ENCODE measurements at regions not wholly inside any gene's neighbourhood (a gene's known extent, or its start where the extent isn't known, plus 50 kb on each side); places are given as distances from the start of the nearest gene placed in this dataset.
A peak's percentile ranks its signal among the peaks of the same experiment; 100 is the strongest.

DNA sequence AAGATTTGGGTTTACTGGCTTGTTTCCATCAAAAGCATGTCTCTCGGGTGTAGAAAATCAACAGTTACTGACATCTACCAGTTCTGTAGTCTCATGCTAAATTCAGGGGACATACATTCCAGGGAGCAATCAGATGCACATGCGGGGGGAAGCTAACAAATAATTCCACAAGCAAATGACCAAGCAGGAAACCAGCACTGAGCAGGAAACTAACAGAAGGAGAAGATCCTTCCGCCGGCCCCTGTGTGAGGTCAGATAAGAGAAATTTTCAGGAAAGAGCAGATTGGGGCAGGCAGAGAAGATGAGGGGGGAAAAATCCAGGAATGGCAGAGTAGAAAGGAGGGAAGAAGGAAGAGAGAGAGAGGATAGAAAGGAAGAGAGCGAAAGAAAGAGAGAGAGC lies 127.6 kb upstream of the TMCC3 start:
- DNase-seq: no peak

DNA sequence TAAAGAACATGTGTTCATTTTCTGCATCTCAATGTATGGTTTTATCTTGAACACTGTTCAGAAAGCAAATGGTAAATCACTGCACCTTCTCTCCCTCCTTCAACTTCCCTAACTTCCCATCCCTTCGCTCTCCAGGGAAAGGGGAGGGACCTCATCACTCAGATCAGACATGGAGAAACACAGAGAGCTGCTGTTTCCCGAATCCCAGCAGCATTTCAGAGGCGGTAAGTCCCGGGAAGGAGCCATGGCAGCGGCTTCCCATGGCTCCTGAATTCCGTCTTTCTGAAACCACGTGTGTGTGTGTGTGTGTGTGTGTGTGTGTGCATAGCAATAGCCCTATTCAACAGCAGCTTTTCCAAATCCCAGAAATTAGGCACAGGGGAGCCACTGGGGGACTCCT lies 125.4 kb upstream of the TMCC3 start:
- DNase-seq: no peak

DNA sequence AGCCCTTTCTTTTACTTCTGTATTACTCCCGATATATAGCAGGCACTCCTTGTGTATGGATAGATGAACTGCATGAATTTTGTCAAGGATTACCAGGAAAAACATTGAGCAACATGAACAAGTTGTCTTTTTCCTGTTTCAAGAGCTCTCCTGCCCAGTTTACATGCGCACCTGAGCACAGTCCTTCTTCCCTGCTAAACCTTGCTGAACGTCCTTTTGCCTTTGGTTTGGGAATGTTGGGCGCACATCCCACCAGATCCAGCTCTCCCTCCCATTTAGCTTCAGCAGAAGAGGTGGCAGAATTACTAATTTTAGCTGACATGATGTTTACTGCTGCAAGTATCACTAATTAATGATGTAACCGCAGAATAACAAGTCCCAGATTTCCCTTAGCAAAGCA lies 121.4 kb upstream of the TMCC3 start:
- no peak for DNase-seq

DNA sequence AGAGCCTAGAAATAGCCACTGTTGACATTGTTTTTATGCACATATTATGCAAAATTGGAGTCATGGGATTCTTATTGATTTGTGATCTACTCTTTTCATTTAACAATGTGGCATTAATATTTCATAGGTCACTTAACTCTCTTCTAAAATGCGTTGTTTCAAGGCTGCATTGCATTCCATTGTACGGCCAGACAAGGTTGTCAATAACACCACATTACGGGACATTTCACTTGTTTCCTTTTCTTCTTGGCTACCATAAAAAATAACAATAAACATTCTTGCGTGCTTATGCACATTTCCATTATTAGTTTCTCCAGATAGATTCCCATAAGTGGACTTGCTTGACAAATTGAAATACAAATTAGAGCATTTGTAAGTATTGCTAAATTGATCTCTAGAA lies 120.8 kb upstream of the TMCC3 start:
- no peak for DNase-seq

DNA sequence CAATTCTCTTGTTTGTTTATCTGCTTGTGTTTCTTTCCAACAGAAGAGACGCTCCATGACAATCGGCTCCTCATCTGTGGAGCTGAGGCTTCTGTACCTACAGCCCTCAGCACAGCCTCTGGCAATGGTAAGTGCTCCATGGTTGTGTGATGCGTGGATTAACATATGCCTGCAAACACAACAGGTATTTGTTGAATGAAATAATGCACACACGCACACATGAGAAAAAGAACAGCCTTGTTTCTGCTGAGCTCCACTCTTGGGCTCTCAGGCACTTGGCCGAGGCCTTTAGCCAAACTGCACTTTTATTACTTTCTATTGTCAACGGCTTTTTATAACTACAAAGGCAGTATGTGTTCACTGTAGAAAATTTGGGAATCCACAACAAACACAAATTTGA lies 120.4 kb upstream of the TMCC3 start:
- no peak for DNase-seq

DNA sequence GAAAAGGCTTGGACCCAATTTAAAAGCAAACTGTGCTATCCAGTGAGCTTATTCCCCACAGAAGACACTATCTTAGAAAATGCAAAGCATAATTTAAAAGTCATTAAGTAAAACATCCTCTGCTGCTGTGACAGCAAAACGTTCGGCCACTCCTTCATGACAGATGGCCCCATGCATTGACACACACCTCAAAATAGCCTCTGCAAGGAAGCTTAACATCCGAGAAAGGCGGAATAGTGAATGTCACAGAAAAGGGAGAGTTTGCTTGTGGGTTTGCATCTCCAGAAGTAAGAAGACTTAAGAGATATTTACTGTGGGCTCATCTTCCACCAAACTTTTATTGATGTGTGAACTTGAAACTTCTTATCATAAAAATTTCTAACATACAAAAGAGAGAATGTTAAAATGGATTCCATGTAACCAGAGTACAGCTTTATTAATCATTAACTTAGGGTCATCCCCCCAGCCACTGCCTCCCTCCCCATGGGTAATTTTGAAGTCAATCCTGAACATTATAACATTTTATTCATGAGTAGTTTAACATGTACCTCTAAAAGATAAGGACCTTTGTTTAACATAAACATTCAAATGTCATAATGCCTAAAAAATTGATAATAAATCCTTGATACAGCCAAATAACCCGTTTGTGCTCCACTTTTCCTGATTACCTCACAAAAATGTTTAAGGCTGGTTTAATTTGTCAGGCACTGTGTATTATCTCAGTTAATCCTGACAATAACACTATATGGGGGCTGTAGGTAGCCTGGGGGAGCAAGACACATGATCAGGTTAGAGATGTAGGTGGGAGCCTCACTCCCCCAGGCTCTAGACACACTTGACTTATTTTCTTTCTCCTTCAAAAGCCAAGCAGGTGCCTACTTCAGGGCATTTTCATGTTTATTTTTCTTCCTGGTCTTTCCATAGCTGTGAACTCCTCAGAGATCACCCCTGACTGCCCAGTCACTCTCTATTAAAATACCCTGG lies 119.7 kb upstream of the TMCC3 start:
- peak; percentile 20 for DNase-seq

DNA sequence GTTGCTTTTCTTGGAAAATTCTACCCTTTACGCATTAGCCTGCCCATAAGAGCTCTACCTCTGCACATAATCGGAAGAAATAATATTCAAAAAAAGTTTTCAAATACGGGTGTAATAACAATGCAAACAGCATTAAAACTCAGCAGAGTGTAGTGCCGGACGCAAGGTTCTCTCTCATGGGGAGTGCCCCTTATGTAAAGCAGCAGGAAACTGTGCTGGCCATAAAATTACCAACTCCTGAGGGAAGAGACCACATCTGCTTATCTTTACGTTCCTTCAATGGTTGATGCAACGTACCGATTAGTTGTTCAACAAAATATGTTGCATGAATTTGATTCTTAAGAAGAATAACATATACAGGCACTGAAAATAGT lies 118.7 kb upstream of the TMCC3 start:
- no peak for DNase-seq

DNA sequence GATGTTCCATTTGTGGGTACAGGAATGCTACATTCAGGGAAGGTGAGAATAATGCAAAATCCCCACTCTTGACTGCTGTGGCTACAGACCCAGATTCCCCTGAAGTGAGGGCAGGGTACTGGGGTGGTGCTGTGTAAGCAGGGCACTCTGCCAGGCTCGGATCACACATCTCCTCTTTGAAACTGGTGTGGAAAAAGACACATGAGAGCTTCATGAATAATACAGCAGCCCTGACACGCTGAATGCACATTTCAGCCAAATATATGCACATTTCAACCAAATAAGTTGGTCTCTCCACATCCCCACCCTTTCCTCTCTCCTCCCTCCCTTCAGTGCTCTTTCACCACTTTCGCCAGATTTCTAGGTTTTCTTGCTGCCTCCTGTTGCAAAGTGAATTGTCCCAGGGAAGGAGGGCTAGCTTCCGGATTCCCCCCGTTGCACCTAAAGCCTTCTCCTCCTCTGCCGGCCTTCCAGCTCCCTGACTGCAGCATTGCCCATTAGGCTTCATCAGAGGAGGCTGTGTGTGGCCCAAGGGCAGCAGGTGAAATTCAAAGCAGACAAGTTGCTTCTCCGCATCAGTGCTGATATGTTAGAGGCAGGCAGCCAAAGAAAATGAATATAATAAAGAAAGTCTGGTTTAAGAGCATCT lies 118.2 kb upstream of the TMCC3 start:
- DNase-seq: no peak

DNA sequence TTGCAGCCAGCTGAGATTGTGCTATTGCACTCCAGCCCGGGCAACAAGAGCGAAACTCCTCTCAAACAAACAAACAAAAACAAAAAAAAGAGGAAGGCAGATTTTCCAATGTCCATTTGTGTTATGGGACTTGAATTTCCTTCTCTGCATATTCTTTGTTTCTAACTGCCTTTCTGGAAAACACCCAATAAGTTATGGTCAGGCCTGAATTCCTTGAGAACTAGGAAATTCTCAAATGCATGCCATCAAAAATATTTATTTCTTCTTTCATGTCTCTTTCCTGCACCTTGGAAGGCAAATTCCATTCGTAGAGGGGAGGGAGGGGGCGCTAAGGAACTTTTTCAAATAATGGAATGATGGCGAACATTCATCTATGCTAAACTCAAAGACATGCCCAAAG lies 117.6 kb upstream of the TMCC3 start:
- DNase-seq: no peak

DNA sequence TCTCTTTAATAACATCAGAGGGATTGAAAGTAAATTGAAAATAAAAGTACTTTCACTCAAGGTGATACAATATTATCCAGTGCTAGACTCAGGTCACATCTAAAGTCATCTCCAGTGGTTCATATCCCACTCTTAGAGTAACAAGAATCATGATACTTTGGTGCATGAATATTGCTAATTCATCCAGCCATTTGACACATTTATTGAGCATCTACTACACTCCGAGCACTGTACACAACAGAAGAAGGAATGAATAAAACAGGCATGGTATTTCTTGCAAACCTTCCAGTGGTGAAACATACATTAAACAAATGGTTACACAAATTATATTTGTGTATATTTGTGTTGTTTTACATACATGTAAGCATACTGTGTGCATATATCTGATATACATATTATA lies 116.0 kb upstream of the TMCC3 start:
- no peak for DNase-seq

DNA sequence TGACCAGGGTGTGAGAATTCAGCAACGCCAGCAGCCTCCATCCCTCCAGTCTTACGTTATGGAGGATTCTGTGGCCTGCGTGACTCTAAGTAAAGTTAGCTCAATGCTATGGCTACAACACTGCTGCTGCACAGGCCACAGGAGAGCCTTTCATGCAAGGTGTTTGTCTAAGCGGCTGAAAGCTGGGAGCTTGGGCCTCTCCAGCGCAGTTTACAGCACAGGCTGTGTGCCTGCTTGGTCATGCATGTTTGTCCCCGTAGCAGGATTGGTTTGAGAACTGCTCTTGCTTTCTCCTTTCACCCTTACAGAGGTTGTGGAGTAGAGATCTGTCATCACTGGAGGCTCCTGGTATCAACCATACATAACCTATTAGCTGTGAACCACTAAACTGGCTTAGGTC lies 113.1 kb upstream of the TMCC3 start:
- no peak for DNase-seq

DNA sequence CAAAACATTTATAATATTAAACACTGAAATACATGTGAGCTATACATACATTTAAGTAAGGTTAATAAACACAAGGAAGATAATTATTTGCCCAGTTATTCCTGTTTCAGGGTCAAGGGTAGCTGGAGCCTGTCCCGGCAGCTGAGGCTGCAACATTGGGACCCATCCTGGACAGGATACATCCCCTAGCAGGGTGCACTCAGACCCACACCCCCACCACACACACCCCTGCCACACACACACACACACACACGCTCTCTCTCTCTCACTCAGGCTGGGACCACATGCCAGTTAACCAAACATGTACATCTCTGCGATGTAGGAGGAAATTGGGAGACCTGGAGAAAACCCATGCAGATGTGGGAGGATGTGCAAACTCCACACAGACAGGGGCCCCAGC lies 112.6 kb upstream of the TMCC3 start:
- DNase-seq: no peak

DNA sequence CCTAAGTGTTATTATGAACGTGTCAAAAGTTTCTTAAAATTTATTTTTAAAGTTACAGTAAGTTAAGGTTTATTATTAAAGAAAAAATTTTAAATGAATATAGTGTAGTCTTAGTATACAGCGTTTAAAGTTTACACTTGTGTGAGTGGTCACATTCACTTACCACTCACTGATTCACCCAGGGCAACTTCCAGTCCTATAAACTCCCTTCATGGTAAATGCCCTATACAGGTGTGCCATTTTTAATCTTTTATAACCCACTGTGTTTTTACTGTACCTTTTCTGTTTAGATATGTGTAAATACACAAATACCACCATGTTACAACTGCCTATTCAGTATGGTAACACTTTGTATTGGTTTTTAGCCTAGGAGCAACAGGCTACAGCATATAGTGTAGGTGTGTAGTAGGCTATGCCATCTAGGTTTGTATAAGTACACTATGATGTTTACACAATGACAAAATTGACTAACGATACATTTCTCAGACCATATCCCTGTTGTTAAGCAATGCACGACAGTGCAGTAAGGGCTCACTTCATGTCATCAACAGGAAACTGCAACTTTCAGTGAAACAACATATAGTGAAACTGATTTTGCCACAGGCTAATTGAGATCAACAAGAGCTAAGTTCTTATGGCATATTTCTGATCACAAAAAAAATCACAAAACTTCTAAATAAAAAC lies 112.0 kb upstream of the TMCC3 start:
- no peak for DNase-seq

DNA sequence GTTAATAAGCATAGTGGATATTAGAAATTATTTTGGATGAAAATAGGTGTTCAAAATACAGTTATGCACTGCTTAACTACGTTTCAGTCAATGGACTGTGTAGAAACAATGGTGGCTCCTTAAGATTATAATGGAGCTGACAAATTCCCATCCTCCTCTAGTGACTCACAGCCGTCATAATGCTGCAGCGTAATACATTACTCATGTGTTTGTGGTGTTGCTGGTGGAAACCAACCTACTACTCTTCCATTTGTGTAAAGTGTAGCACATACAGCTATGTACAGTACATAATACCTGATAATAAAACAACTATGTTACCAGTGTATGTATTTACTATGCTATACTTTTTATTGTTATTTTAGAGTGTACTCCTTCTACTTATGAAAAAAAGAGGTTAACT lies 111.2 kb upstream of the TMCC3 start:
- DNase-seq: no peak

DNA sequence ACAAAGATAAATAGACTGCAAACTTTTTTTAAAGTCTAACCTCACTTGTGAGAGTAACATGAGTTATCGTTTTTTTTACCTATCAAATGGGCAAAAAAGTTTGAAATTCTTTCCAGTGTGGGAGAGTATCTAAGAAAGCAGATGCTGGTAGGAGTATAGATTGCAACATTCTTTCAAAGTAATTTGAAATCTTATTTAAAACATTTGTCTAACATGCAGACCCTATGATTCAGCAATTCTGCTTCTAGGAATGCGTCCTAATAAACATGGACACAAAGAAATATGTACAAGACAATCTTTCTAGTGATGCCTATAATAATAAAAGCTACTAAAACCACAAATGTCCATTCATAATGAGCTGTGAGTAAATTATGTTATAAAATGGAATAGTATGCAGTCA lies 110.4 kb upstream of the TMCC3 start:
- no peak for DNase-seq

DNA sequence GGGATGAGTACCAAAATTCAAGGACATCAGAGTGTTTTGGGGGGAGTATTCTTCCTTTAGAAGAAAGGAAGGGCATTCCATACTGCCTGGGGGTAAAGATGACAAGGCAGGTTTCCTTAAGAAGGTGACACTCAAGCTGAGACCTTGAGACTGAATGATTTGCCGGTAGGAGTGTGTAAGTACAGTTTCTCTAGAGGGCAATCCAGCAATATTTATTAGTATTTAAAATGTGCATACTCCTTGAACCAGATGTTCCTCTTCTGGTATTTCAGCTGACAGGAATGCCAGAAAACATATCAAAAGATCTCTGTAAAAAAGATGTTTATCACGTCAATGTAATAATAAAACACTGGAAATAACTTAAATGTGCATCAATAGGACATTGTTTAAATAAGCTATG lies 106.4 kb upstream of the TMCC3 start:
- no peak for DNase-seq

DNA sequence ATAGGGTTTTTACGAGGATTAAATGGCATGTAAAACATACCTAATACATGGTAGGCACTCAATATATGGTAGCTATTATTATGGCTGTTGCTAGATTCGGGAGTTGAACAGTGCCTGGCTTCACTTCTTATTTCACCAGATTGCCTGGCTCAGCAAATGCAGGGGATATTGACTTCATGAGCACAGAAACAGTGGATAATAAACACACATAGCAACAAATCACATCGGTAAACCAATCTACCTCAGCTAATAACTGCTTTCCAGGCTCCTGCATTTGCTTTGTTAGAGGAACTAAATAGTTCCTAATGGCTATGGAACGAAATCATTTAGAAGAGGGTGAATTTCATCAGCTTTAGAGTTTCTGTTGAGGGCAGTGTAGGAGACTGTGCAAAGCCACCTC lies 105.2 kb upstream of the TMCC3 start:
- DNase-seq: no peak

DNA sequence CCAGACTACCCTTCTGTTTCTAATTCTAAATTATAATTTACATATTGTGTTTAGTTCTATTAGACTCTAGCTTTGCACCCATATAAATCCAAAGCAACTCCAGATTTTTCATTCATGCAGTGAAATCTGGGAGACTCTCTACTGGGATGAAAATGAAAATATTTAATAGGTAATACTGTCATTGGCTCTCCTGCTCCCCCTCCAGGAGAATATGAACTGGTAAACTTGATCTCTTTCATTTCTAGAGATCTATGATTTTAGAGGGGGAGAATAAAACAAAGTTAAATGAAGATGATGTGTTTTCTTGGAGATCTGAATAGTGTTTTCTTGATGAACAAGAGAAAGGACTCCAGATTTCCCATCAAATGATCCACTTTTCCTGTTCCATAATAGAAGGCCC lies 104.3 kb upstream of the TMCC3 start:
- no peak for DNase-seq

DNA sequence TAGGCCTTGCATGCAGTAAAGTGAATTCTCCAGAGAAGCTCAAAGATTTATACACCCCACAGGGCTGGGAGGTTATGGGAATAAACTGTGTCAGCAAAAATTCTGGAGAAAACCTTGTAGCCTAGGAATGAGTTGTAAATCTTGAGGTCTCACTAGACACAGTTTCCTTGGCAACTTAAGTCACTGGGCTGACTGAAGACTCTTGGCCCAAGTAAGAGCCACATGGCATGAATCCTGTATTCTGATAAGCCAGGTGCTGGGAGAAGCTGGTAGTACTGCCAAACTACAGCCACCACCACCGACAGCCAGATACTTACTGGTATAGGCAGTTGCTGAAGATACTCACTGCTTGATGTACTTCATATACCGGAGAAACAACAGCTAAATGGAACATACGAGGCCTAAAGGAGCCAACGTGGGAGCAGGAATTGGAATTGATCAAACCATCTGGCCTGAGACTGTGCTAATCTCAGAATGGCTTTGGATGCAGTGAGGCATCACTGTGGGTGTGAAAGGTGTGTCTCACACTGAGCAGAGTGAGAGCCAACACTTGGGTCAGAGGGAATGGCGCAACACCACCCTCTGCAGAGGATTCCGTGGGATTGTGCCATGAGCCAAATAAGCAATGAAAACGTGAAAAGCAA lies 102.8 kb upstream of the TMCC3 start:
- DNase-seq: no peak

DNA sequence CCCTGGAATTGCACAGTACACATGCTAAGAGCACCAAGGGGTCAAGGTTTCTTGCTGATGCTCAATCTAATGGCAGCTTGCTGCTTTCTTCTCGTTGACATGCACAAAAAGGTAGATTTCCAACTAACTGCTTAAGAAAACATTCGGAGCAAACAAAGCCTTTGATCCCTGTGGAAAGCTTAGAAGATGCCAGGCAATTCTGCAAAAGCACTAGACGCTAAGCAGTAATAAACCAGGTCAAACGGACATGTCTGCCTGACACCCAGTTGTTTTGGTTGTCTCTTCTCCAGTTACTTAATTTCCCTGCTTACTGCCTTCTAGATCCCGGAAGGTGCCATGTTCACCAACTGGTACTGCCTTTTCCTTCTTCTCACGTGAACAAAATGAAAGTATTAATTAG lies 100.5 kb upstream of the TMCC3 start:
- no peak for DNase-seq

DNA sequence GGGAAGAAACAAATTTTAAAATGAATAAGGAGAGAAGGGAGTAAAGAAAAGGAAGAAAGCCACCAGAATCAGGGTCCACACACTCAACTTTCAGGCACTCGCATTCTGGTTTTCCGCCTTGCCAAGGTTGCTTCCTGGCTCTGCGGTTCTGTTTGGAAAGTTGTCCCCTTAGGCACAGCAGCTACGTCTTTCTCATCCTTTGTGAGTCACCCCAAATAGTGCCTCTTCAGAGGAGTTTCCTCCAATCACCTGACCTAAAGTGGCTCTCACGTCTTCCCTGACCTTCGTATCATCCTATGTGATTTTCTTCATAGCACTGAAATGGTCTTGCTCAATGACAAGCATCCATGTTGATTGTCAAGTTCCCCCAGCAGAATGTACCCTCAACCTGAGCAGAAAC lies 99.5 kb upstream of the TMCC3 start:
- DNase-seq: no peak

DNA sequence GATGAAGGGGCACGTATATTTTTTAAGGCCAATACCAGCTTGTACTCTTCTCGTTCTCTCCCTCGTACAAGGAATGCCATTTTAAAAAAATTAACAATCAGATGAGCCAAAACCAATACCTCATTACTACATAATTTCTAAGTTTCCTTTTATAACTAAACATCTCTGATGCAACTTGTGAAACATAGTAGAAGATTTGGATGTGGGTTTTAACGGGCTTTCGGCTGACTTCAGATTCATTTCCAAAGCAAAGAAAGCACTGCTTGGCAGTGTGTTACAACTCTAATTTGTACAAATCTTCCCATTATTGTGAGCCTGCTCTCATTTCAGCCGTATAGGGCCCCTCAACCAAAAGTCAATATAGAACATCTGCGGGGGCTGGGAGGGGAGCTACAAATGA lies 99.1 kb upstream of the TMCC3 start:
- no peak for DNase-seq

DNA sequence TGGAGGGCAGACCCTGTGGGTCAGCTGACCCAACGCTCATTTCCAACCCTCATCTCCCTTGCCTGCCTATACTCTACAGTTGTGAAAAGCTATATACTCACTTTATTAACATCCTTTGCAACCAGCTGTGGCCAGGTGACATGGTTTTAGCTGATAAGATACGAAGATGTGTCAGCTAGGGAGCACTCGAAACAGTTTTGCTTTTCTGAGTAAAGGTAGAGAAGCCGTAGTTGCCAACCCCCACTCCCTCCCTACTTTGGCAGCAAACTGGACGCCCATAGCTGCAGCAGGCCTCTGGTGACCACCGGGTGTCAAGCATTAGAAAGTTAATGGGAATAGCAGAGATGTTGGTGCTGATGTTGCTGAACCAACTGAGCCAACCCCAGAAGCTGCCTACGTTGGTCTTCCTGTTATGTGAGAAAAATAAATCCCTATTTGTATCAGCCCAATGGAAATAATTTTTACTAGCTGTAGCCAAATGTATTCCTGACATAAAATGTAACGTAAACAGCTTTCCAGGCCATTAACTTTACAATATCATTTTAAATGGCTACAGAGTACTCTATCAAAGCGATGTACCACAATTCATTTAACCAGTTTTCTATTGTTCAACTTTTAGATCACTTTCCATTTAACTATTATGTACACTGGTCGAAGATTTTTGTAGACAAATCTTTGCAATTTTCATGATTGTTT lies 98.5 kb upstream of the TMCC3 start:
- DNase-seq: no peak

Measured in NCI-H82 (cell line).